B cell (primary cell): ENCODE measurements at regions not wholly inside any gene's neighbourhood (a gene's known extent, or its start where the extent isn't known, plus 50 kb on each side); places are given as distances from the start of the nearest gene placed in this dataset.

Experiments
- ATAC-seq: fragments of 200-7000 bp; cut with Tn5 transposase; one replicate; pipeline ENCODE4 v1.10.0; 2021; ENCODE audit warnings: low read depth, mild to moderate bottlenecking, moderate number of reproducible peaks, moderate library complexity
- CTCF ChIA-PET: fragments of 350-600 bp; sonication (Branson Sonifier 250); formaldehyde crosslinking; loops from one replicate; lab custom pipeline; 2021; ENCODE audit warnings: antibody characterized with exemption, inconsistent platforms; lab: Charles Lee
- POLR2A ChIA-PET: fragments of 350-600 bp; sonication (Branson Sonifier 250); formaldehyde crosslinking; loops from one replicate; lab custom pipeline; 2021; ENCODE audit warnings: antibody characterized with exemption; lab: Charles Lee
- DNase-seq: peaks from one replicate; pipeline ENCODE4 v3.0.0; 2013
- H2AFZ ChIP-seq: 2 replicates; pipeline ENCODE4 v1.6.1; 2012; ENCODE audit warnings: mild to moderate bottlenecking, low read depth, low read length; ENCODE audit not compliant: insufficient read depth, poor library complexity, severe bottlenecking
- H3K27ac ChIP-seq, 2 donors: 1 replicate in 1 of 2; 2 replicates in 1 of 2; pipeline ENCODE4 v1.5.1; 2012 to 2013; ENCODE audit warnings: low read length in 2 of 2, mild to moderate bottlenecking in 2 of 2, moderate library complexity in 1 of 2
- H3K27me3 ChIP-seq, 4 experiments: fragments of 200-600 bp in 1 of 4; sonication (generic) in 1 of 4; replicated peaks in 1 of 4; 1 replicate in 2 of 4; 2 replicates in 2 of 4; pipeline versions ENCODE4 v1.6.1 to v1.7.0; 2013 to 2016; ENCODE audit warnings: low read length in 3 of 4, mild to moderate bottlenecking in 2 of 4, mixed read lengths in 1 of 4, moderate library complexity in 1 of 4; ENCODE audit not compliant: insufficient read depth in 4 of 4, control insufficient read depth in 3 of 4; ENCODE audit errors: control extremely low read depth in 1 of 4
- H3K36me3 ChIP-seq, 2 experiments: replicated peaks in 1 of 2; 1 replicate in 1 of 2; 2 replicates in 1 of 2; pipeline versions ENCODE4 v1.6.1 to v1.7.1; 2013; ENCODE audit warnings: low read length in 1 of 2; ENCODE audit not compliant: insufficient read depth in 2 of 2, control insufficient read depth in 1 of 2; ENCODE audit errors: control extremely low read depth in 1 of 2, extremely low read depth in 1 of 2
- H3K4me1 ChIP-seq, 2 donors: fragments of 200-600 bp in 1 of 2; sonication (generic) in 1 of 2; 1 replicate in 1 of 2; 2 replicates in 1 of 2; pipeline versions ENCODE4 v1.5.1 to v1.6.1; 2013 to 2017; ENCODE audit warnings: low read length in 2 of 2; ENCODE audit not compliant: control insufficient read depth in 2 of 2, insufficient read depth in 2 of 2
- H3K4me2 ChIP-seq: replicated peaks from 2 replicates; pipeline ENCODE3; 2012; ENCODE audit warnings: mild to moderate bottlenecking, low read depth, low read length; ENCODE audit not compliant: poor library complexity, severe bottlenecking
- H3K4me3 ChIP-seq, 5 experiments: fragments of 200-600 bp in 1 of 5; sonication (generic) in 1 of 5; 1 replicate in 3 of 5; 2 replicates in 2 of 5; pipeline versions ENCODE4 v1.5.1 to v1.7.0; 2011 to 2016; ENCODE audit warnings: low read length in 4 of 5, mild to moderate bottlenecking in 4 of 5, low read depth in 2 of 5, control low read depth in 1 of 5, moderate library complexity in 1 of 5; ENCODE audit not compliant: insufficient read depth in 1 of 5; ENCODE audit errors: control extremely low read depth in 1 of 5, extremely low read depth in 1 of 5
- H3K79me2 ChIP-seq: fragments of 200-600 bp; sonication (generic); one replicate; pipeline ENCODE4 v1.6.0; 2016; ENCODE audit warnings: low read length; ENCODE audit not compliant: control insufficient read depth, insufficient read depth
- H3K9ac ChIP-seq: fragments of 200-600 bp; sonication (generic); 2 replicates; pipeline ENCODE4 v1.6.1; 2017; ENCODE audit warnings: mild to moderate bottlenecking, low read length, moderate library complexity
- H3K9me3 ChIP-seq, 3 donors: one replicate each; pipeline versions ENCODE4 v1.6.1 to v1.7.1; 2013; ENCODE audit warnings: low read length in 2 of 3; ENCODE audit not compliant: control insufficient read depth in 2 of 3, insufficient read depth in 1 of 3; ENCODE audit errors: control extremely low read depth in 1 of 3
- H4K20me1 ChIP-seq: 2 replicates; pipeline ENCODE4 v1.6.0; 2012; ENCODE audit warnings: mild to moderate bottlenecking, low read length; ENCODE audit not compliant: insufficient read depth, control insufficient read depth, poor library complexity, severe bottlenecking
- H3K27ac Mint-ChIP-seq: one replicate; pipeline ENCODE4 v1.8.0; 2021; ENCODE audit warnings: mixed read lengths
- H3K27me3 Mint-ChIP-seq: one replicate; pipeline ENCODE4 v1.8.0; 2021; ENCODE audit warnings: mixed read lengths
- H3K4me1 Mint-ChIP-seq: one replicate; pipeline ENCODE4 v1.8.0; 2021; ENCODE audit warnings: mixed read lengths
- H3K4me3 Mint-ChIP-seq: one replicate; pipeline ENCODE4 v1.8.0; 2021; ENCODE audit warnings: mixed read lengths
- H3K9me3 Mint-ChIP-seq: one replicate; pipeline ENCODE4 v1.8.0; 2022; ENCODE audit warnings: mixed read lengths; ENCODE audit not compliant: insufficient read depth
- EZH2 ChIP-seq: IDR thresholded peaks from 2 replicates; pipeline ENCODE4 v1.6.1; 2012; ENCODE audit warnings: borderline replicate concordance, low read depth, mild to moderate bottlenecking, moderate library complexity, low read length; ENCODE audit not compliant: insufficient read depth, poor library complexity, severe bottlenecking
- WGBS: methylation state at CpG from one replicate; pipeline ENCODE4 v1.1.5; 2013; ENCODE audit warnings: missing lambda C conversion rate; ENCODE audit not compliant: insufficient coverage; 5-methylcytosine and 5-hydroxymethylcytosine counted together
- intact Hi-C: fragments of 100-400 bp; cut with micrococcal nuclease; formaldehyde crosslinking; loops from one replicate; pipeline ENCODE4 v1.10.0; 2022
- TF ChIP-seq, protein P1 (sequence below): fragments of 200-600 bp; IDR thresholded peaks from one replicate; pipeline ENCODE4 v1.8.0; 2022; ENCODE audit warnings: antibody characterized with exemption, mild to moderate bottlenecking

DNA sequence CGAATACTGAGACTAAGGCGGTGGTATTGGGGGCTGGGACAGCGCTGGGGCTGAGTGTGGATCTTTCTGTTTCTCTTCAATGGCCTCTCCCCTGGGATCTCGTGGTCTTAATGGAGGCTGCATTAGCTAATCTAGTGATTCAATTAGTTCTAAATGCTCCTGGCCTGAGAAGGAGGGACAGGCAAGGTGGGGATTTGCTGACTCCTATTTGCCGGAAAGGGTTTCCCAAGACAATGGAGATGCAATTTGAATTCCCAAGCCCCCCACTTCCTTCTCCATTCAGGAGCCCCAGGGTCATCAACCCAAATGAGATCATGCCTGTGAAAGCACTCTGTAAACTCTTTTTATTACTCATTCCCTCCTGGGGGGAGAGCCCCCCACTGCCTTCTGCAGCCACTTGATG is 111.7 kb upstream of the PLXNA4 start:
- no peaks in the 10 kb centered on the region for H3K9me3 Mint-ChIP-seq
- no peak for ATAC-seq
- CTCF ChIA-PET = no interaction called here
- H3K27me3 Mint-ChIP-seq = peaks cover 21% of the 10 kb centered on the region
- H3K4me3 Mint-ChIP-seq = no peak overlapping the region
- H3K9me3 ChIP-seq = peaks cover 0 to 6% (median 0%) of the 10 kb centered on the region in 3 donors
- H3K4me3 ChIP-seq = no peak overlapping the region
- H3K27ac ChIP-seq = no peak overlapping the region
- WGBS = 66% methylated on average over 5 of the region's 5 CpGs
- H3K4me1 Mint-ChIP-seq = no peaks in the 10 kb centered on the region
- H4K20me1 ChIP-seq = no peaks in the 10 kb centered on the region
- POLR2A ChIA-PET = no interaction called here
- no peaks in the 10 kb centered on the region for H3K4me1 ChIP-seq
- intact Hi-C loops = no loop called here
- no peak for DNase-seq
- no peak overlapping the region for H3K9ac ChIP-seq
- H3K27ac Mint-ChIP-seq = no peak overlapping the region
- TF ChIP-seq, protein P1, sequence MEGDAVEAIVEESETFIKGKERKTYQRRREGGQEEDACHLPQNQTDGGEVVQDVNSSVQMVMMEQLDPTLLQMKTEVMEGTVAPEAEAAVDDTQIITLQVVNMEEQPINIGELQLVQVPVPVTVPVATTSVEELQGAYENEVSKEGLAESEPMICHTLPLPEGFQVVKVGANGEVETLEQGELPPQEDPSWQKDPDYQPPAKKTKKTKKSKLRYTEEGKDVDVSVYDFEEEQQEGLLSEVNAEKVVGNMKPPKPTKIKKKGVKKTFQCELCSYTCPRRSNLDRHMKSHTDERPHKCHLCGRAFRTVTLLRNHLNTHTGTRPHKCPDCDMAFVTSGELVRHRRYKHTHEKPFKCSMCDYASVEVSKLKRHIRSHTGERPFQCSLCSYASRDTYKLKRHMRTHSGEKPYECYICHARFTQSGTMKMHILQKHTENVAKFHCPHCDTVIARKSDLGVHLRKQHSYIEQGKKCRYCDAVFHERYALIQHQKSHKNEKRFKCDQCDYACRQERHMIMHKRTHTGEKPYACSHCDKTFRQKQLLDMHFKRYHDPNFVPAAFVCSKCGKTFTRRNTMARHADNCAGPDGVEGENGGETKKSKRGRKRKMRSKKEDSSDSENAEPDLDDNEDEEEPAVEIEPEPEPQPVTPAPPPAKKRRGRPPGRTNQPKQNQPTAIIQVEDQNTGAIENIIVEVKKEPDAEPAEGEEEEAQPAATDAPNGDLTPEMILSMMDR = no peak
- TF ChIP-seq EZH2 = no peak
- peaks cover 0 to 4% (median 0%) of the 10 kb centered on the region in 4 experiments for H3K27me3 ChIP-seq
- no peaks in the 10 kb centered on the region for H3K79me2 ChIP-seq
- no peak overlapping the region for H3K4me2 ChIP-seq
- H2AFZ ChIP-seq = no peak overlapping the region
- no peaks in the 10 kb centered on the region for H3K36me3 ChIP-seq

- CTCF ChIA-PET = no interaction called here
- H3K9me3 Mint-ChIP-seq = no peaks in the 10 kb centered on the region
These were observed 110.7 kb upstream of the PLXNA4 start for GRCh38 chr7:132687016-132687415.

More at GRCh38 chr7:132687016-132687415, 110.7 kb upstream of the PLXNA4 start:
- Histone ChIP-seq H4K20me1 (no peaks in the 10 kb centered on the region), H3K9me3 (peaks cover 0 to 6% (median 0%) of the 10 kb centered on the region in 3 donors), H3K9ac (no peak overlapping the region), H3K4me1 (no peaks in the 10 kb centered on the region), H3K4me3 (no peak overlapping the region), H3K4me2 (no peak overlapping the region), H3K27ac (no peak overlapping the region), H3K27me3 (peaks cover 0 to 4% (median 0%) of the 10 kb centered on the region in 4 experiments), H3K79me2 (no peaks in the 10 kb centered on the region), H3K36me3 (no peaks in the 10 kb centered on the region), H2AFZ (no peak overlapping the region)
- TF ChIP-seq, protein P1 = no peak
- no peak for TF ChIP-seq EZH2
- ATAC-seq (no peak), DNase-seq (no peak)
- peaks cover 21% of the 10 kb centered on the region for H3K27me3 Mint-ChIP-seq
- H3K27ac Mint-ChIP-seq = no peak overlapping the region
- 70% methylated on average over 1 of the region's 1 CpG for WGBS
- no peaks in the 10 kb centered on the region for H3K4me1 Mint-ChIP-seq
- intact Hi-C loops = no loop called here
- H3K4me3 Mint-ChIP-seq = no peak overlapping the region
- POLR2A ChIA-PET = no interaction called here
